ENCODE measurements at regions not wholly inside any gene's neighbourhood (a gene's known extent, or its start where the extent isn't known, plus 50 kb on each side); places are given as distances from the start of the nearest gene placed in this dataset.

DNA sequence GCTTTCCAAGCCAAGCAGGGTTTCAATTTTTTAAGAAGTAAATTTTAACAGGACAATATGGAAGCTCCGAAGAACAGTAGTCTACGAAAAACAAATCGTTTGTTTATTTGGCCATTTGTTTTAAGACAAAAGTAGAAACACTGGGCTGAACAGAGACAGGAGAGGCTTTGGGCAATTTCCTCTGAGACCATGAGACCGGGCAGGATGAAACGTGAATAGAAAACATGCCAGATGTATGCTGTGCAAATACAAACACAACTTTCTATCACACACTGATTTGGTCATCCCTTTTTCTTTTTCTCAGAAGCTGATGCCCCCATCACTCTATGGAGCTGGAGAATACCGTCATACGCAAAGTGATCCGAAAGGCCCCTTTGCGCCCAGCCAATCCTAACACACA, 1111.1 kb downstream of the BCL11B start:
- no peak for DNase-seq

DNA sequence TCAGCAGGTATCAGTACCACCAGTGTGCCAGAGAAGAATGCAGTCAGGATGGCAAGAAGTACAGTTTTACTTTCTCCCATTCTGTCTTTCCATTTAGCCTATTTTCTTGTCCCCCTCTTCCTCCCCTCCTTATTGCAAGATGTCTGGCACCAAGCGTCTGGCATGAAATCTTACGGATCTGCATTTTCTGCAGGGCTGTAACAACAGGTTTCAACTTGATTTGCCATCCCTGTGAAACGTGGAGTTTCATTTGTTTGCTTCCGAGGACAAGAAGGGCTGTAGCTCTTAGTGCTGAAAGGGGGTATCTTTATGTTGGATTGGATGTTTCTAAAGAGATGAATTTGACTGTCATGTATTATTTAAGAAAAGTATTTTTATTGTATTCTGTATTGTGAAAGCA, 1110.6 kb downstream of the BCL11B start:
- no peak for DNase-seq

DNA sequence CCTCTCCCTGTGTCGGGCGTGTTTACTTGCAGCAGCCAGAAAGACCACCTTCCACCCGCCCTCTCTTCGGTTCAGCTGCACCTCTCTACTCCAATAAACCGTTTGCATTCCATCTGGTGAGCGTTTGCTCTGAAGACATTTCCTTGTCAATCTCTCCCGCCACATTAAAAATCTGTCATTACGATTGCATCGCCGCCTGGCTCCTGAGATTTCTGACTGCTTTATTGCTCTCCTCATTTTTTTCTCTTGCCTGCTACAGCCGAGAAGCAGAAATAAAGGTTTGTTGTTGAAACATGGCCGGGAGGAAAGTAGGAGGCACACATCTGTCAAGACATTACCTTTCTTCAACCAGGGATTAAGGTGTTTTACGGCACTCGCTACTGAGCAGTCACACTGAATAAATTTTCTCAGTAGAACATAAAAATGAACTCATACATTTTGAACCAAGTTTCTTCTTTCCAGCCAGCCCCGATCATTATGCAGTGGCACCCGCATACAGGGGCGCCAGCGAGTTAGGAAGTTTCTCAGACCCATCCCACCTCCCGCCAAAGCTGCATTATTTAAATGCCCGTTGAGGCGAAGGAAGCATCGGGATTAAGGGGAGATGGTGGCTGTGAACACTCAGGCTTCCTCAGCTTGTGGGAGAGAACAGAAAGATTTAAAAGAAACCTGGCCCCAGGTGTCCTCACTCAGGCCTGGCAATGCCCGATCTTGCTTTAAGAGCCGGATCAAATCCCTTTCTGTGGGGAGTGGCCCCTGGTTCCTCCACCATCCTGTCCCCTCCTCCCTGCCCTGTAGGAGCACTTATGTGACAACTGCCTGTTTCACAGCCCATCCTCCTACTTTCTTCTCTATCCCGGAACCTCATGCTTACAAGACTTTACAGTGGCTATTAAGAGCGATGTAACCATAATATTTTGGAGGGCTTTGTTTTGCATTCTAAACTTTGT, 1108.9 kb downstream of the BCL11B start:
- no peak for DNase-seq

DNA sequence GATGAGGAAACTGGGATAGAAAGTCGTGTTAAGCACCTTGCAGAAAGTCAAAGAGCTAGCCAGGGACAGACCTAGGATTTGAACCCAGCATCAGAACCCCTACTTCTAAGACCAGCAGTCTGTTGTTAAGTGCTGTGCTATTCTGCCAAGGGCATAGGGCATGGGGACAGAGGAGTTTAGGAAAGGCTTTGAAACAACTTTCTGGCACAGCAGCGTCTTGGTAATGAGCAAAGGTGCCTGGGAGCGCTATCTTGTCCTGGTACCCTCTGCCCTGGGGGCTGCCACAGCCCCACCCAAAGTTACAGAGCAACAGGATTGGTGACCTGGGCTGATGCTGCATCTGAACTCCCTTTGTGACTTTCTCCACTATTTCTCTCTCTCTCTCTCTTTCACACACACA, 1108.1 kb downstream of the BCL11B start:
- DNase-seq, result no peak

DNA sequence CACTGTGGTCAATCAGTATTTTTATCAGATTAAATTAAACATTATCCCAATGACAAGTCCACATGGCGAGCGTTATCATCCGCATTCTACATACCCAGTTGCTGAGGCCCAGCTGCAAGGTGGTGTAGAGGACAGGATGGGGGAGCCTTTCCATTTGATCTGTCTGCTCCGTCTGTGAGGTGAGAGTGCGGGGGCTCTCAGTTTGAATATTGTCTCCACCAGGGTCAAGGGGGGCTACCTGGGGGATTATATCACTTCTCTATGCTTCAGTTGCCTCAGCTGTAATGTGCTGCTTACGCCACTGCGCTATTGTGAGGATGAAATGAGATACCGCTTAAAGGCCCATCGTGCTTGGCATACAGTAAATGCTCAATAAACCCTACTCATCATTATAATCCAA, 1106.0 kb downstream of the BCL11B start:
- no peak for DNase-seq

DNA sequence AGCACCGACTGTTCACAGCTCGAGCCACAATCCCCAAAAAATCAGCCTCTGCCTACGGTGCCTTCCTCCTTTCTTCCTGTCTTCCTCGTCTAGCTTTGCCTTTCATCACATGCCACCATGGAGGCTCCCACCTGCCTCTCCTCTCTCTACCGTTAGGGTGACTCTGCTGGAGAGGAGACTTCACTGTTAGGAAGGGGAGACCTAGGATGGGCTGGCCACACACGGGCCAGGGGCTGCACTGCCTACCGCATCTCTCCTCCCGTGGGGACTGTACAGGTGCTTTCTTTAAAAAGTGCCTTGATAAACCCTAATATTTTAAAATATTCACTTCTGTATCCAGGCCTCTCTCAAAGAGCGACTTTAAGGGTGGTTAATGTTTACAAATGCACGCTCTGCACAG, 1104.7 kb downstream of the BCL11B start:
- no peak for DNase-seq

DNA sequence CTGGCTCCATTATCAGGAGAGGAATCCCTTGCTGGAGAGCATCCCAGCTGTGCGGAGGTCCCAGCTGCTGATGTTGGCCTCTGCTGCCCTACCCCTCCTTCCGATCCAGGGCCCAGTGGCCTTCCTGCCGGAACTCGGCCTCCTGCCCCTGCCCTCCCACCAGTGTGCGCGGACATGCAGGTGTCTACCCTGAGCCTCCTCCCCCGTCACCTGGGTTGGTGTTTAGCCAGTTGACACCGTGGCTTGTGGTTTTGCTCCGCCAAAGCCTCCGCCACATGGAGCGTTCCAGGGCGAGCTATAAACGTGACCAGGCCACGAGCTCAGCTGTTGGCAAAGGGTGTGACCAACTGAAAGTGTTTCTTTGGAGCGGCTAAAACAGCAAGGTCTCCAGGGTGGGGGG, 1104.3 kb downstream of the BCL11B start:
- DNase-seq, result no peak

DNA sequence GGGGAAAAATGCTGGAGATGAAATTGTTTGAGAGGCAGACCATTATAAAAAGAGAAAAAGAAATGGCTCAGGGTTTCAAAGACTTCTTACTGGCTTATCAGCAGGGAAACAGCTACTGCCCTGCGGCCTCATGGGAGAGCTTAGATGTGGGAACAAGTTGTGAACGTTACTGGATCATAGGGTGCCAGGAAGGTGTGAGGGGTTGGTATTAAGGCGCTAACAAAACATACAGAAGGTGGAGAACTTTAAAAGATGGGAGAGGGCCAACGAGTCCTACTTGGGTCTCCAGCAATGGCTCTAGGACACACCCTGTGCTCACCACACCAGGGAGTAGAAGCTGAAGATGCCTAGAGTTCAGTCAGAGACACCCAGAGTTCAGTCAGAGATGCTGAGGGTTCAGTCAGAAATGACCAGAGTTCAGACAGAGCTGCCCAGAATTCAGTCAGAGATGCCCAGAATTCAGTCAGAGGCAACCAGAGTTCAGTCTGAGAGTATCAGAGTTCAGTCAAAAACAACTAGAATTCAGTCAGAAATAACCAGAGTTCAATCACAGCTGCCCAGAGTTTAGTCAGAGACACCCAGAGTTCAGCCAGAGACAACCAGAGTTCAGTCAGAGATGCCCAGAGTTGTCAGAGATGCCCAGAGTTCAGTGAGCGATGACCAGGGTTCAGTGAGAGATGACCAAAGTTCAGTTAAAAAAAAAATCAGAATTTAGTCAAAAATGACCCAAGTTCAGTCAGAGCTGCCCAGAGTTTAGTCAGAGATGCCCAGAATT, 1103.6 kb downstream of the BCL11B start:
- DNase-seq, result no peak

DNA sequence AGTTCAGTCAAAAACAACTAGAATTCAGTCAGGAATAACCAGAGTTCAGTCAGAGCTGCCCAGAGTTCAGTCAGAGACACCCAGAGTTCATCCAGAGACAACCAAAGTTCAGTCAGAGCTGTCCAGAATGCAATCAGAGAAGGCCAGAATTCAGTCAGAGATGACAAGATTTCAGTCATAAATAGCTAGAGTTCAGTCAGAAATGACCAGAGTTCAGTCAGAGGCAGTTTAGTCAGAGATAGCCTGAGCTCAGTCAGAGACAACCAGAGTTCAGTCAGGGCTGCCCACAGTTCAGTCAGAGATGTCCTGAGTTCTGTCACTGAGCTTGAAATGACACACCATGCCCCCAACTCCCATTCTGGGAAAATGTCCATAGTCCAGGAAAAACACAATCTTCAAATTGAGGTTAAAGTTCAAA, 1102.8 kb downstream of the BCL11B start:
- DNase-seq, result no peak

DNA sequence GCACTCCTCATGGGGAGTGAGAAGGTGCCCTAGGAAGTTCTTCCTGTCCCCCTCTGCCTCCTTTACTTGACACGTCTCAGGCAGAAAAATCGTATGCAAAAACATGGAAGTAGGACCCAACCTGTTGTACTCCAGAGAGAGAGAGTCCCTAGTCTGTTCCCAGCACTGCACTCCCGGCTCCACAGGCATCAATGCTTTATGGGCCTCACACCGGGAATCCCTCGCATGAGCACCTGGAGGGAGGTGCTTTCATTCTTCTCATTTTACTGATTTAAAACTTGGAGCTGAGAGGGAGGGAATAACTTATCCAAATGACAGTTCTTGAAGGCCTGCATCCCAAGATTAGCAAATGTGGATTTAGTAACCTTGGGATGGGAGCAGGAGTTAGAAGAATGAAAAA, 1101.4 kb downstream of the BCL11B start:
- DNase-seq, result no peak

DNA sequence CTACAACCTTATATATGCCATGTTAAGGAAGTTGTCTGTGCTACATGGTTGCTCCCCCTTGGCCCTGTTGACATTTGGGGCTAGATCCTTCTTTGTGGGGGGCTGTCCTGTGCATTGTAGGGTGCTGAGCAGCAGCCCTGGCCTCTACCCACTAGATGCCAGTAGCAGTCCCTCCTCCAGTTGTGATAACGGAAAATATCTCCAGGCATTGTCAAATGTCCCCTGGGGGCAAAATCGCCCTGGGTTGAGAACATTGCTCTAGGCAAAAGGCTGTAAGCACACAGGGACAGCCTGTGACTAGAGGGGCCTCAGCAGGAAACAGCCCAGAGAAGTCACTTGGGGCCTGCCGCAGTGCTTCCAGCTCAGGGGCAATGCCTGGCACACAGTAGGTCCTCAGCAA, 1100.3 kb downstream of the BCL11B start:
- DNase-seq, result no peak

DNA sequence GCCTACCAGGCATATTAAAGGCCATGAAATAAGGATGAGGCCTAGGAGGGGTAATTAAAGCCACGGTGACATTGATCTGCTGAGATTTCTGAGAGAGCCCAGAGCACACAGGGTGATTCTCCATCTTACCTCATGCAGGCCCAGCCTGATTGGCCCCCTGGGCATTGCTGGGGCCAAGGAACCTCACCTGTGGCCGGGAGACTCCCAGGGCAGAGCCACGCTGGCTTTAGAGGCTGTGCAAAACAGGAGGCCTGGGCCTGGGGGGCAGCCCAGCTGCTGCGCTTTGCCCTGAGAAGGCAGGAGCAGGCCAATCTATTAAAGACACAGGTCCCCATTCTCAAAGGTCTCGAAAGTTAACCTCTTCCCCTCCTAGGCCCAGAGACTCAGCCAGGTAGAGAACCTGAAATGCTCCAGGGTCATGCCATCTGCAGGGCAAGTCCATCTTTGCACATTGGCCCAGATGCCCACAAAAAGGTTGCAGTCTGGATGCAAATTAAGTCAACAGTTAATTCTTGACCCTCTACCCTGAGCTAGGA, 1099.7 kb downstream of the BCL11B start:
- no peak for DNase-seq

DNA sequence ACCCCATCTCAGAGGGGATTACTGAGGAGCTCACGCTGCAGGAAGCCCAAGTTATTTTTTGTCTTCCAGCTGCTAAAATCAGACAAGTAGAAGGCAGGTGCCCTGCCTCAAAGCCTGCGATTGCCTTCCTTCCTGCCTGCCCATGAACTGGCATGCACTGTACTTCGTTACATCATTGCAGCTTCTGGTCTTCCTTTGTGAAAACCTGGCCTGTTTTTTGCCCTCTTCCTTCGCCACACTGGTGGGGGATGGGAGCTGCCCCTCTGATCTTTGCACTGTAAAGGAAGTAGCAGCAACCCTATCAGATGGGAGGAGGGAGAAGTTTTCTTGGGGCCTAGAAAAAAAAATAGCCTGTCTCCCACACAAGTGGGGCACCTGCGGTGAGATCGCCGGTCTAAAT, 1098.7 kb downstream of the BCL11B start:
- no peak for DNase-seq

DNA sequence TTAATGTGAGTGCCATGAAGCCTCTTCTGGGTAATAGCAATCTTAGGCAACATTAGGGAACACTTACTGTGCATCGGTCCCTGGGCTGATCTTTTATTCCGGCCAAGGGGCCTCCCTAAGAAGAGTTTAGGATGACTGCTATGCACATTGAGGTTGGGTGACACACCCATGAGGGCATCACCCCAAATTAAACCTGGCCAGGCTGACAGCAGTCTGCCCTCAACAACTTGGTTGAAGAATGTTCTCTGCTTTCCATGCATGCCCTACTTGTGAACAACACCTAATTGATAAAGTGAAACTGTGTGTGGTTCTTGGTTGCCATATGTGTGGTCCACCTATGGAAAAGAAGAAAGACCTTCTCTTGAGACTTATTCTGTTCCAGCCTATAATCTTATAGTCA, 1098.0 kb downstream of the BCL11B start:
- no peak for DNase-seq

DNA sequence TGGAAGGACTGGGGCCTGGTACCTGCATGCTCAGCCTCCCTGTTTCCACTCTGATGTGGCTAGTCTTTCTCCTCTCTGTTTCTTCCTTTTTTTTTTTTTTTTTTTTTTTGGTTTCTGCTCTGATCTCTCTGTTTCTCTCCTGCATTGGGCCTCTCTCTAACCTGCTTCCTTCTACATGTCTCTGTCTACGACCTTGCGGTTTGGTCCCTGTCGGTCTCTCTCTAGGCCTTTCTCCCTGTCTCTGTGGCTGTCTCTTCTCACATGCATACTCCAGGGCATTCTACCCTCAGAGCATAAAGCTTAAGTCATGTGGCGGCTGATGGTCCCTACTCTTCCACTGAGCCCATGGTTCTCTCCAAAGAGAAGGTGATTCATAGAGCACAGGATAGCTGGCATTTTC, 1096.6 kb downstream of the BCL11B start:
- DNase-seq, result no peak

DNA sequence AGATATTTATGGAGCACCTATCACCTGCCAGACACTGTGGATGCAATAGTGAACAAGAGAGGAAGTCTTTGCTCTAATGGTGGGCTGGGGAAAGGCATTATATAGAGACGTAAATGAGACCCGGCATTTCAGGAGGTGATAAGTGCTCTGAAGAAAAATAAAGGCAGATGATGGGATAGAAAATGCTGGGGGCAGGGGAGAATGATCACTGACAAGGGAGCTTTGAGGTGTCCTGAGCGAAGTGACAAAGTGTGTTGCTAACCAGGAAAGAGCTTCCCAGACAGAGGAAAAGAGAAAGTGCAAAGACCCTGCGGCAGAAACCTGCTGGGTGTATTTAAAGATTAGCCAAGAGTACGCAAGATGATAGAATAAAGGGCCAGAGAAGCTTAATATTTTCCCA, 1096.1 kb downstream of the BCL11B start:
- DNase-seq, result no peak

DNA sequence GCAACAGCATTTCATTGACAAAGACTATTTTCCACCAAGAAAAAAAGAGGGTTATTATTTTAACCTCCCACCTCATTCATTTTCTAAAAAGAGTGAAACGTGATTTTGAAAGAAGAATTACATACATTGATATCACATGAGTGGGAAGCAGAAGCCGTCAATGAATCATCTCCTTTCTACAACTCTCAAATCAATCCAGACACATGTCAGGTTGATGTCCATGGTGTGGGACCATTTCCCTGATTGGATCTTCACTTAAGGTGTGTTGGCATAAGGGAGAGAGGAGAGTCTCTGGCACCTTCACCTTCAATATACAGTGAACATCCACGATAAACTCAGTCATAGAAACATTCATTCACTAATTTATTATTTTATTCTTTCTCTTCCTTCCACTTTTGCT, 1095.1 kb downstream of the BCL11B start:
- DNase-seq, result no peak

DNA sequence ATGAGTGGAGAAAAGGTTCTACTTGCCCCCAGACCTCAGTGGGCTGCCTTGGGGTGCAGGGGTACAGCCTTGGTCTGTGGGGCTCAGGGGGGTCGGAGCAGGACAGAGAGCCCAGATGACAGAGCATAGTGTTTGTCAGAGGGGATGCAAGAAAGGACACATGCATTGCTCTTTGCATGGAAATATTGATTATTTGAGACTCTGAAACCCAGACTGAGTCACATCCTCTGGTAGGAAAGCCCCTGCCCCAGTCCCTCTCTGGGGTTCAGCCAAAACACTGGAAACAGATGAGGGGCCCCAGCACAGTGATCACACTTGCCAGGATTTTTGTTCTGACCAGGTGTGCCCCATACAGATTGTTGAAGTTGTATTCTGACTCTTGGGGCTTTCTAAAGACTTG, 1094.4 kb downstream of the BCL11B start:
- no peak for DNase-seq

DNA sequence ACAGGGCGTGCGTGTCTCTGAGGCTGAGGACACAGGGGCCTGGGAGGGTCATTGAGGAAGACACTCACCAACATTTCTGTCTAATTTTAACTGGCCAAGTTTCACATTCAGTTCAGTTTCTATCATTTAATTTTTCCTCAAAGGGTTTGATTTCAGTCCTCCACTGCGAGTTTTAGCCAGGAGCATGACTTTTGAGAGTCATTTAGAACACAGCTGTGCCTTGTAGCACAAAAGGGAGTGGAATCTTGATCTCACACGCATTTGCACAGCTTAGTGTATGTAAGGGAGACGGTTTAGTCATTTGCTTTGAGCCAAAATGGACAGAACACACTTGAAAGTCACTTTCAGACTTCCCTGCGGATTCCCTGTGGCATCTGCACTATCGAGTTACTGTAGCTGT, 1090.8 kb downstream of the BCL11B start:
- no peak for DNase-seq

DNA sequence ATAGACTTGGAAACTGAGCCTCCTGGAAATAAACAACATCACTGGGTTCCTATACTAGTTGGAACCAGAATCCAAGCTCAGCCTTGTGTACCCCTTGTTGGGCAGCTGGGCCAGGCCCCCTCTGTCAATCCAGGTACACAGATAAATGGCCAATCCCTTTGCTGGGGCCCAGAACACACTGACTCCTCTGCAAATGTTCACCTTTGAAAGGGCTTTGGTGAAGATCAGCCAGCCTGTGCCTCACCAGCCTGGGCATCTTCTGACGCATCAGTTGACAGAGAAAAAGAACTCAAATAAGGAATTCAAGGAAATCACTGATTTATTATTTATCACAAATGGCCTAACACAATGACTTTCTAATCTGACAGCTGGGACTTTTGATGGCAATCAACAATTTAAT, 1090.2 kb downstream of the BCL11B start:
- DNase-seq, result no peak

DNA sequence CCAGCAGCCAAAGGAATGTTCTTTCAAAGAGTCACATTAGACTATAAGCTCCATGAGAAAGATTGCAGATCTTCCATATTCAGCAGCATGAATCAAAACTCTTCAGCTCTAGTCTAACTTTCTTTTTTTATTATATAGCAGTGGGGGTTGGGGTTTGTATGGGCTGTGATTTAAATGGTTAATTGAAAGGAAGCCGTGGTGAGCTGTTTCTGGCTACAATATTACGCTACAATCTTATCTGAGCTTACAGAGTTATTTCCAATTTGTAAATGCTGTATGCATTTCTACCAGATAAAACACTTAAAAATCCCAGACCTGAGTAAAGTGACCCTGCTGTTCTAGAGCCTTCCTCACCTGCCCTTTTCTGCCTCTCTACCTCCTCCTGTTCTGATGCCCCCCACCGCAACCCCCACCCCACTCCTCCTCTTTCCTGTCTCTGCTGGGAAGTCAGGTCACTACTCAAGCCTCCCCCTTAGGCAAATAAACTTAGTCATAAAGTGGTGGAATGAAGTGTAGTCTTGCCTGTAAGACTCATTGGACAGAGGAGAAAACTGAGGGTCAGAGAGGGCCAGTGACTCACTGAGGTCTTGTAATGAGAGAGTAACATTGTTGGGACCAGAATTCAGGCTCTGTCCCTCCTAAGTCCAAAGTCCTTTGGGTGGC, 1089.5 kb downstream of the BCL11B start:
- no peak for DNase-seq

DNA sequence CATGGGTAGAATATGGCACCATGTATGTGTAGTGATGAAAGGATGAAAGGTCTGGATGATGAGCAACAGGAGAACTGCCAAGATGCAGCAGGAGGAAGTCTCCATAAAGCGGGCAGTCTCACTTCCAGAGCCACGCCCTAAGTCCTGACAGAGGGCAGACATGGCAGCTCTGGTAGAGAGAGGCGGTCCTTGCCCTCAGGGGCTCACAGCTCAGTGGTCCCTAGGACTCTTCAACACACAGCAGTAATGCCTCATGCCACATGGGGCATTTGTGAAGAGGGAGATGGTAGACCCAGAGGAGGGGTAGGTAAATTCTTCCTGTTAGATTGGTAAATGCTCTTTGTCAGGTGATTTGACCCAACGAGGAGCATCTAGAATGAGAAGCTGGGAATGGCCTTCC, 1088.4 kb downstream of the BCL11B start:
- no peak for DNase-seq

DNA sequence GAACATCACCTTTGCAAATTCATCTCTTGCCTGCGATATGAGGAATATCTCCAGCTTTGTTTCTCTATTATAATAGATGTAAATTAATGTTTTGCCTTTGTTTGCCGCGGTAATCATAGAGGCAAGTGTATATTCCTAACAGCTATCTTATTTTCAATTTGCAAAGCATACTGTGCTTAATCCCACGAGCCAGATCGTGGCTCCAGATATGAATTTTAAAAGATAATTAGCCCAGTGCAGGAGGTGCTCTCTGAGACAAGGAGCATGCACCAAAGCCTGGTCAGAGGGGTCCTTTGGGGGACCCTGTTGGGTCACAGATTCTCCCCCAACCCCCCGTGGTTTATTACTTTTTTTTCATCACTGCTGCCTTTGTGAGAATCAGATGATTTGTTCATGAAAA, 1087.5 kb downstream of the BCL11B start:
- DNase-seq, result no peak

All from Kasumi-1 (cell line).